ENCODE measurements at regions not wholly inside any gene's neighbourhood (a gene's known extent, or its start where the extent isn't known, plus 50 kb on each side); places are given as distances from the start of the nearest gene placed in this dataset.

DNA sequence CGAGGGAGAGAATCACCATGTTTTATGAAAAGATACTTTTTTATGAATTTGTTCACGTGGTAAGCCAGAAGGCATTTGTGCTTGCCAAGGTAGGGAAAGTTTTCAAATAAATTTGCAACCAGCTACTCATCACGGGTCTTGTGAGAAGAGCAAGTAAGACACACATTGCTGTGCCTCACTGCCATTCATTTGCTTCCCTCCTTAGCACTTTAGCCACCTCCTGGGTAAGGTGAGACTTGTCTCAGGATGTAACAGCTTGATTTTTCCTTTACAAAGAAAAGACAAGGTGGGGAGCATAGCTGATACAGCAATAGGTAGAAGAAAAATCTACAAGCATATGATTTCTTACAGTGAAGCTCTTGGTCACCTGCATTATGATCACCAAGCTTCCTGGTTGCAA lies 342.4 kb upstream of the GRM3 start:
- H3K27me3 Mint-ChIP-seq = no peaks in the 10 kb centered on the region
- H3K27ac Mint-ChIP-seq = no peak overlapping the region
- TF ChIP-seq, protein P1, sequence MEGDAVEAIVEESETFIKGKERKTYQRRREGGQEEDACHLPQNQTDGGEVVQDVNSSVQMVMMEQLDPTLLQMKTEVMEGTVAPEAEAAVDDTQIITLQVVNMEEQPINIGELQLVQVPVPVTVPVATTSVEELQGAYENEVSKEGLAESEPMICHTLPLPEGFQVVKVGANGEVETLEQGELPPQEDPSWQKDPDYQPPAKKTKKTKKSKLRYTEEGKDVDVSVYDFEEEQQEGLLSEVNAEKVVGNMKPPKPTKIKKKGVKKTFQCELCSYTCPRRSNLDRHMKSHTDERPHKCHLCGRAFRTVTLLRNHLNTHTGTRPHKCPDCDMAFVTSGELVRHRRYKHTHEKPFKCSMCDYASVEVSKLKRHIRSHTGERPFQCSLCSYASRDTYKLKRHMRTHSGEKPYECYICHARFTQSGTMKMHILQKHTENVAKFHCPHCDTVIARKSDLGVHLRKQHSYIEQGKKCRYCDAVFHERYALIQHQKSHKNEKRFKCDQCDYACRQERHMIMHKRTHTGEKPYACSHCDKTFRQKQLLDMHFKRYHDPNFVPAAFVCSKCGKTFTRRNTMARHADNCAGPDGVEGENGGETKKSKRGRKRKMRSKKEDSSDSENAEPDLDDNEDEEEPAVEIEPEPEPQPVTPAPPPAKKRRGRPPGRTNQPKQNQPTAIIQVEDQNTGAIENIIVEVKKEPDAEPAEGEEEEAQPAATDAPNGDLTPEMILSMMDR (IDR thresholded peaks at IDR 0.05; ENCODE audit: unreplicated experiment) = no peak
- H3K4me1 Mint-ChIP-seq (ENCODE audit: low read depth) = peaks cover 5% of the 10 kb centered on the region
- no peak overlapping the region for H3K4me3 Mint-ChIP-seq (ENCODE audit: low read depth)
- no peak for DNase-seq (ENCODE audit: low spot score, unreplicated experiment)
- no peaks in the 10 kb centered on the region for H3K36me3 Mint-ChIP-seq (ENCODE audit: insufficient read depth)
- peaks cover 2% of the 10 kb centered on the region for H3K9me3 Mint-ChIP-seq (ENCODE audit: low read depth)

DNA sequence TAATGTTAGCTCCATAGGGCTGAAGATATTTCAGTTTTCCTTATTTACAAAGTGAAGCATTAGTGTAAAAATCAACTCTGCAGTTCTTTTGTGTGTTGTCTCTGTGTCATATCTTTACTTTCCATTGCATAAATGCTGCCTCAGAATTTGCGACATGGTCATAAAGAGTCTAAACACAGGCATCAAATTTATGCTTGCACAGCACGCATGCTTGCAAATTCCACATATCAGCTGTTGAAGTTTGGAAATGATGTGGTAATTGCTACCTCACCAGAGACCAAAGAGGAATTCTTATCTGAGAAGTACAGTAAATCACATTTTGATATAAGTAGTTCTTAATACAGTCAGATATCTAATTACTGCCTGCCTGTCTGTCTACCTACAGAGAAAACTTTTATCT lies 348.2 kb upstream of the GRM3 start:
- Mint-ChIP-seq H3K4me3 (ENCODE audit: low read depth) (no peak overlapping the region), H3K27ac (no peak overlapping the region), H3K27me3 (no peaks in the 10 kb centered on the region), H3K36me3 (ENCODE audit: insufficient read depth) (no peaks in the 10 kb centered on the region), H3K9me3 (ENCODE audit: low read depth) (peaks cover 2% of the 10 kb centered on the region), H3K4me1 (ENCODE audit: low read depth) (peaks cover 1% of the 10 kb centered on the region)
- DNase-seq (ENCODE audit: low spot score, unreplicated experiment) = no peak
- TF ChIP-seq, protein P1 (IDR thresholded peaks at IDR 0.05; ENCODE audit: unreplicated experiment) = no peak

DNA sequence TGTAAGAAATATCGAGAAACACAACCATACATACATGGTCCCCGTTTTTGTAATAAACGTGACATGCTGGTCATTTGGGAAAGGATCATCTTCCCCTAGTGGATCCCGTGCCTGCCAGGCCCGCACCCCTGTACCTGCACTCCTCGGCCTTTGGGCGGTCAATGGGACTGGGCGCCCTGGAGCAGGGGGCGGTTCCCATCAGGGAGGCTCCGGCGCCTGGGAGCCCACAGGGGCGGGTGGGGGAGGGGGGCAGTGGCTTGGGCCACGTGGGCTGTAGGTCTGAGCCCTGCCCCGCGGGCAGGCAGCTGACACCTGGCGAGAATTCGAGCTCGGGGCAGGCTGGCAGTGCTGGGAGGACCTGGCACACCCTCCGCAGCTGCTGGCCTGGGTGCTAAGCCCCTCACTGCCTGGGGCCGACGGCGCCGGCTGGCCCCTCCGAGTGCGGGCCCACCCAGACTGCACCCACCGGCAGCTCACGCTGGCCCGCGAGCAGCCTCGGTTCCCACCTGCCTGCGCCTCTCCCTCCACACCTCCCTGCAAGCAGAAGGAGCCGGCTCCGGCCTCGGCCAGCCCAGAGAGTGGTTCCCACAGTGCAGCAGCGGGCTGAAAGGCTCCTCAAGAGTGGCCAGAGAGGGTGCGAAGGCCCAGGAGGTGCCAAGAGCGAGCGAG lies 361.6 kb upstream of the GRM3 start:
- no peaks in the 10 kb centered on the region for H3K4me1 Mint-ChIP-seq (ENCODE audit: low read depth)
- no peak overlapping the region for H3K27ac Mint-ChIP-seq
- H3K9me3 Mint-ChIP-seq (ENCODE audit: low read depth) = no peaks in the 10 kb centered on the region
- no peak for DNase-seq (ENCODE audit: low spot score, unreplicated experiment)
- no peaks in the 10 kb centered on the region for H3K36me3 Mint-ChIP-seq (ENCODE audit: insufficient read depth)
- TF ChIP-seq, protein P1 (IDR thresholded peaks at IDR 0.05; ENCODE audit: unreplicated experiment) = no peak
- H3K4me3 Mint-ChIP-seq (ENCODE audit: low read depth) = no peak overlapping the region
- H3K27me3 Mint-ChIP-seq = no peaks in the 10 kb centered on the region

DNA sequence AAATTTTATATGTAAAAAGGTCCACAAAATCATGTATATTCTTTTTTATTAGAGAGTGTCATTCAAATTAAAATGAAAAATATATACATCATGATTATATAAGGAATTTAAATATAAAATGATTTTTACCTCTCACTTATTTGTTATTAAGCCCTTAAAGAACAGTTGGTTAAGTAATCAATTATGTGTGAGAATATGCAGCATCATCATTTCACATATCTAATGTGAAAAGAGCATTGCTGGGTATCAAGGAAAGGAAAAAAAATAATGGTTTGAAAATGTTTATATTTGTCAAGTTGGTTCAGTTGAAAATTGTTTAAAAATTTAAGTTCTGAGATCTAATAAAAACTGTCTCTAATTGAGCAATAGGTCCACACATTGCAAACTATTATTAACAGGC lies 363.6 kb upstream of the GRM3 start:
- H3K4me3 Mint-ChIP-seq (ENCODE audit: low read depth) = no peak overlapping the region
- no peak for DNase-seq (ENCODE audit: low spot score, unreplicated experiment)
- no peaks in the 10 kb centered on the region for H3K36me3 Mint-ChIP-seq (ENCODE audit: insufficient read depth)

DNA sequence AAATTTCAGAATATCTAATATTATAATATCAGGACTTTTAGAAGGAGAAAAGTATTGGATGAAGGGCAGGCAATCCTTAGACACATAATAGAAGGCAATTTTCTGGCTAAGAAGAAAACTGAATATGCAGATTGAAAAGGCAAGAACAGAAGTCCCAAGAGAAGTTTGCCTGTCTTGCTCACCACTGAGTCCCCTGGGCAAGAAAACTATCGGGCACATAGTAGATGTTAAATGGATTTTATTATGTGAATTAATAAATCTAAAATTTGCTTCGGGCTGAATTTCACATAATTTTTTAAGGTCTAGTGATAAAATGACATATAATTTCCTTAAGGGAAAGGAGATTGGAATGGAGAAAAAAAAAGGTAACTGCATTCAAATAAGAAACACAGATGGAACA lies 380.9 kb upstream of the GRM3 start:
- no peak overlapping the region for H3K4me3 Mint-ChIP-seq (ENCODE audit: low read depth)
- peaks cover 5% of the 10 kb centered on the region for H3K4me1 Mint-ChIP-seq (ENCODE audit: low read depth)
- H3K9me3 Mint-ChIP-seq (ENCODE audit: low read depth) = no peaks in the 10 kb centered on the region
- no peak overlapping the region for H3K27ac Mint-ChIP-seq
- DNase-seq (ENCODE audit: low spot score, unreplicated experiment) = no peak
- no peaks in the 10 kb centered on the region for H3K36me3 Mint-ChIP-seq (ENCODE audit: insufficient read depth)
- H3K27me3 Mint-ChIP-seq = no peaks in the 10 kb centered on the region
- TF ChIP-seq, protein P1 (IDR thresholded peaks at IDR 0.05; ENCODE audit: unreplicated experiment) = no peak

More for the DNA sequence above, 363.6 kb upstream of the GRM3 start:
- Mint-ChIP-seq H3K4me1 (ENCODE audit: low read depth) (no peaks in the 10 kb centered on the region), H3K9me3 (ENCODE audit: low read depth) (no peaks in the 10 kb centered on the region), H3K27me3 (no peaks in the 10 kb centered on the region), H3K27ac (no peak overlapping the region)
- TF ChIP-seq, protein P1 (IDR thresholded peaks at IDR 0.05; ENCODE audit: unreplicated experiment) = no peak
